ENCODE measurements at regions not wholly inside any gene's neighbourhood (a gene's known extent, or its start where the extent isn't known, plus 50 kb on each side); places are given as distances from the start of the nearest gene placed in this dataset.

- Histone ChIP-seq H3K4me3 (no peak overlapping the region), H3K27me3 (no peaks in the 10 kb centered on the region), H3K9me3 (no peaks in the 10 kb centered on the region), H3K4me1 (peaks cover 20% of the 10 kb centered on the region), H3K27ac (no peak overlapping the region), H3K36me3 (replicated peaks in 1 of 2; ENCODE audit: insufficient read depth in 1 of 2, low read depth in 2 of 2) (no peaks in the 10 kb centered on the region)
- no peak for ATAC-seq
- 71 to 73% methylated on average over 2 of the region's 2 CpGs for WGBS, 2 donors
- TF ChIP-seq CTCF (IDR thresholded peaks at IDR 0.05): no peak
- no peak for TF ChIP-seq POLR2A (IDR thresholded peaks at IDR 0.05)
- intact Hi-C loops (cut with DNase I): no loop called here
- DNase-seq: no peak
These were observed 402.4 kb downstream of the EFNB2 start for GRCh38 chr13:106133025-106133424.

- no peak for DNase-seq
- whole genome bisulfite sequencing, 2 donors: 4 to 14% methylated on average over 1 of the region's 1 CpG
These were observed 403.2 kb downstream of the EFNB2 start for GRCh38 chr13:106132216-106132615.

GRCh38 chr13:106129993-106130392, 405.5 kb downstream of the EFNB2 start:
- intact Hi-C loops (cut with DNase I): no loop called here
- TF ChIP-seq POLR2A (IDR thresholded peaks at IDR 0.05) (no peak), CTCF (IDR thresholded peaks at IDR 0.05) (no peak)
- Histone ChIP-seq H3K36me3 (replicated peaks in 1 of 2; ENCODE audit: insufficient read depth in 1 of 2, low read depth in 2 of 2) (no peaks in the 10 kb centered on the region), H3K4me1 (peaks cover 20% of the 10 kb centered on the region), H3K9me3 (no peaks in the 10 kb centered on the region), H3K27me3 (no peaks in the 10 kb centered on the region), H3K4me3 (no peak overlapping the region), H3K27ac (no peak overlapping the region)
- DNase-seq (no peak), ATAC-seq (no peak)
- WGBS, 2 donors: 46% methylated on average over 2 of the region's 2 CpGs

More at GRCh38 chr13:106132216-106132615, 403.2 kb downstream of the EFNB2 start:
- Histone ChIP-seq H3K27me3 (no peaks in the 10 kb centered on the region), H3K36me3 (replicated peaks in 1 of 2; ENCODE audit: insufficient read depth in 1 of 2, low read depth in 2 of 2) (no peaks in the 10 kb centered on the region), H3K27ac (peak overlapping the region in 1 of 4 donors; percentile 7), H3K4me1 (peaks cover 20% of the 10 kb centered on the region), H3K4me3 (no peak overlapping the region), H3K9me3 (no peaks in the 10 kb centered on the region)
- ATAC-seq: peak; percentile 79
- TF ChIP-seq CTCF (IDR thresholded peaks at IDR 0.05): no peak
- intact Hi-C loops (cut with DNase I): no loop called here

- TF ChIP-seq CTCF (IDR thresholded peaks at IDR 0.05): no peak
- TF ChIP-seq POLR2A (IDR thresholded peaks at IDR 0.05): no peak
- intact Hi-C loops (cut with DNase I): no loop called here
- H3K36me3 ChIP-seq (replicated peaks in 1 of 2; ENCODE audit: insufficient read depth in 1 of 2, low read depth in 2 of 2): no peaks in the 10 kb centered on the region
- H3K27me3 ChIP-seq: no peaks in the 10 kb centered on the region
- WGBS, 2 donors: 17 to 27% methylated on average over 1 of the region's 1 CpG
- H3K4me1 ChIP-seq: peaks cover 20% of the 10 kb centered on the region
- DNase-seq: no peak
- ATAC-seq: no peak
- no peak overlapping the region for H3K27ac ChIP-seq
- H3K4me3 ChIP-seq: no peak overlapping the region
- no peaks in the 10 kb centered on the region for H3K9me3 ChIP-seq
These were observed 406.2 kb downstream of the EFNB2 start for GRCh38 chr13:106129273-106129672.

- no peak overlapping the region for H3K4me3 ChIP-seq
- ATAC-seq: no peak
- H3K9me3 ChIP-seq: no peaks in the 10 kb centered on the region
- intact Hi-C loops (cut with DNase I): no loop called here
- WGBS, 2 donors: 77 to 82% methylated on average over 4 of the region's 4 CpGs
- no peaks in the 10 kb centered on the region for H3K27me3 ChIP-seq
- H3K4me1 ChIP-seq: no peaks in the 10 kb centered on the region
- no peaks in the 10 kb centered on the region for H3K36me3 ChIP-seq (replicated peaks in 1 of 2; ENCODE audit: insufficient read depth in 1 of 2, low read depth in 2 of 2)
- no peak overlapping the region for H3K27ac ChIP-seq
- TF ChIP-seq POLR2A (IDR thresholded peaks at IDR 0.05) (no peak), CTCF (IDR thresholded peaks at IDR 0.05) (no peak)
- DNase-seq: no peak
These were observed 413.2 kb downstream of the EFNB2 start for GRCh38 chr13:106122234-106122633.
